ENCODE measurements at regions not wholly inside any gene's neighbourhood (a gene's known extent, or its start where the extent isn't known, plus 50 kb on each side); places are given as distances from the start of the nearest gene placed in this dataset.
"Not testable (repeated sequence)": the region's sequence is repeated elsewhere in the genome, so short reads cannot be mapped to it uniquely, and the experiment has no call there.

- DNase-seq, result not testable (repeated sequence)
Observed at GRCh38 chr10:35817109-35817508, 175.0 kb upstream of the FZD8 start.

- DNase-seq, result no peak
Observed at GRCh38 chr10:35813219-35813618, 171.1 kb upstream of the FZD8 start.

- no peak for DNase-seq
Observed at GRCh38 chr10:35808344-35808743, 166.2 kb upstream of the FZD8 start.

GRCh38 chr10:35803046-35803445 lies 160.9 kb upstream of the FZD8 start:
- no peak for DNase-seq

- no peak for DNase-seq
Observed at GRCh38 chr10:35797187-35797586, 155.1 kb upstream of the FZD8 start.

- DNase-seq, result no peak
Observed at GRCh38 chr10:35795131-35795824, 153.2 kb upstream of the FZD8 start.

- DNase-seq, result no peak
Observed at GRCh38 chr10:35794703-35795102, 152.6 kb upstream of the FZD8 start.

- DNase-seq, result no peak
Observed at GRCh38 chr10:35792291-35792690, 150.2 kb upstream of the FZD8 start.

GRCh38 chr10:35789996-35790395 lies 147.9 kb upstream of the FZD8 start:
- no peak for DNase-seq

GRCh38 chr10:35784751-35785150 lies 142.7 kb upstream of the FZD8 start:
- DNase-seq, result no peak

- DNase-seq, result no peak
Observed at GRCh38 chr10:35783305-35783838, 141.3 kb upstream of the FZD8 start.

- DNase-seq, result no peak
Observed at GRCh38 chr10:35781643-35782035, 139.5 kb upstream of the FZD8 start.

- no peak for DNase-seq
Observed at GRCh38 chr10:35780970-35781642, 139.0 kb upstream of the FZD8 start.

- no peak for DNase-seq
Observed at GRCh38 chr10:35778306-35778705, 136.2 kb upstream of the FZD8 start.

GRCh38 chr10:35776557-35776956 lies 134.5 kb upstream of the FZD8 start:
- DNase-seq, result not testable (repeated sequence)

- no peak for DNase-seq
Observed at GRCh38 chr10:35774109-35774508, 132.0 kb upstream of the FZD8 start.

- DNase-seq, result no peak
Observed at GRCh38 chr10:35770817-35771355, 128.8 kb upstream of the FZD8 start.

GRCh38 chr10:35769795-35770194 lies 127.7 kb upstream of the FZD8 start:
- no peak for DNase-seq

GRCh38 chr10:35768731-35769130 lies 126.6 kb upstream of the FZD8 start:
- no peak for DNase-seq

- no peak for DNase-seq
Observed at GRCh38 chr10:35768011-35768410, 125.9 kb upstream of the FZD8 start.

- DNase-seq, result no peak
Observed at GRCh38 chr10:35765996-35766395, 123.9 kb upstream of the FZD8 start.

GRCh38 chr10:35765066-35765527 lies 123.0 kb upstream of the FZD8 start:
- DNase-seq, result no peak

- no peak for DNase-seq
Observed at GRCh38 chr10:35762311-35763030, 120.4 kb upstream of the FZD8 start.

Measured in AML-193 (cell line).